GM12892 (cell line): ENCODE measurements at regions not wholly inside any gene's neighbourhood (a gene's known extent, or its start where the extent isn't known, plus 50 kb on each side); places are given as distances from the start of the nearest gene placed in this dataset.

Source experiments
- POLR2AphosphoS5 ChIP-seq: IDR thresholded peaks from 2 replicates; pipeline ENCODE4 v1.6.1; 2011; ENCODE audit warnings: low read depth, low read length, control low read depth
- TAF1 ChIP-seq: IDR thresholded peaks from 2 replicates; pipeline ENCODE4 v1.6.1; 2011; ENCODE audit warnings: low read depth, mild to moderate bottlenecking, control low read depth, low read length, borderline replicate concordance

DNA sequence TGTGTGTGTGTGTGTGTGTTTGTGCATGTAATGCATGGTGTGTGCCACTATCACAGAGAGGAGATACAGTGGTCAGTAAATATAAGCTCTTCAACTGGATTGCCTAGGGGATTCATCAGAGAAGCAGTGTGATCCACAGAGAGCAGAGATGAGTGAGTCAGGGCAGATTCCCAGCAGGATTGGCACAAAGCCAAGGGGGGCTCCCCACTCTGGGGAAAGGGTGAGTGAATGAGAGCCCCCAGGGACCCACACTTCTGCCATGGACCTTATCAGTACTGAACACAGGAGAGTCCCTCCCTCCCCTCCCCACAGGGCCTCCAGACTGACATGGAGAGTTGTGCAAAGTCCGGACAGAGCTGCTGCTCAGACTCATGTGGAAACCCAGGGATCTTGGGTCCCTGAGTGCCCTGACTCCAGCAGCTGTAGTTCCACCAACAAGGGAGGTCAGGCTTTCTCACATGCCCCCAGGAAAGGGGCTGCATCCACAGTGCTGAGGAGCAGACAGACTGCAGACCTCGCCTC is 748.8 kb downstream of the NR4A2 start:
- TF ChIP-seq TAF1 (no peak), POLR2AphosphoS5 (no peak)
